GM23338 (cell line): ENCODE measurements at regions not wholly inside any gene's neighbourhood (a gene's known extent, or its start where the extent isn't known, plus 50 kb on each side); places are given as distances from the start of the nearest gene placed in this dataset.

Experiments used
- ATAC-seq: fragments of 200-7000 bp; cut with Tn5 transposase; 3 replicates; pipeline ENCODE4 v1.9.1; 2020
- DNase-seq: peaks from one replicate; pipeline ENCODE4 v3.0.0-alpha.2; 2015; ENCODE audit warnings: low spot score
- H2AFZ ChIP-seq: fragments of 200-600 bp; sonication (generic); 2 replicates; pipeline ENCODE4 v1.8.0; 2016; ENCODE audit warnings: antibody characterized with exemption, mild to moderate bottlenecking, moderate library complexity
- H3F3A ChIP-seq: fragments of 200-600 bp; sonication (generic); replicated peaks from 2 replicates; pipeline ENCODE4 v1.8.0; 2017; ENCODE audit warnings: antibody characterized with exemption, mixed run types, low read depth
- H3K27ac ChIP-seq: fragments of 200-600 bp; sonication (generic); 2 replicates; pipeline ENCODE4 v1.6.1; 2016; ENCODE audit warnings: low read depth
- H3K27me3 ChIP-seq: fragments of 200-600 bp; sonication (generic); 2 replicates; pipeline ENCODE4 v1.8.0; 2016; ENCODE audit warnings: mild to moderate bottlenecking, mixed run types, moderate library complexity; ENCODE audit not compliant: insufficient read depth
- H3K36me3 ChIP-seq: fragments of 200-600 bp; sonication (generic); 2 replicates; pipeline ENCODE4 v1.8.0; 2016; ENCODE audit warnings: mild to moderate bottlenecking; ENCODE audit not compliant: insufficient read depth
- H3K4me1 ChIP-seq: fragments of 200-600 bp; sonication (generic); 2 replicates; pipeline ENCODE4 v1.8.0; 2016; ENCODE audit warnings: mild to moderate bottlenecking, moderate library complexity; ENCODE audit not compliant: insufficient read depth
- H3K4me2 ChIP-seq: fragments of 200-600 bp; sonication (generic); 2 replicates; pipeline ENCODE4 v1.7.1; 2017; ENCODE audit warnings: mixed run types
- H3K4me3 ChIP-seq: fragments of 200-600 bp; sonication (generic); 2 replicates; pipeline ENCODE4 v1.6.1; 2016; ENCODE audit warnings: mixed run types
- H3K79me2 ChIP-seq: fragments of 200-600 bp; sonication (generic); replicated peaks from 2 replicates; pipeline ENCODE4 v1.8.0; 2017; ENCODE audit warnings: mild to moderate bottlenecking; ENCODE audit not compliant: insufficient read depth
- H3K9me2 ChIP-seq: fragments of 200-600 bp; sonication (generic); 2 replicates; pipeline ENCODE4 v1.8.0; 2017; ENCODE audit not compliant: insufficient read depth
- H4K20me1 ChIP-seq: fragments of 200-600 bp; sonication (generic); replicated peaks from 2 replicates; pipeline ENCODE4 v1.8.0; 2017; ENCODE audit warnings: mild to moderate bottlenecking; ENCODE audit not compliant: insufficient read depth
- H3K27ac Mint-ChIP-seq: 2 replicates; pipeline ENCODE4 v1.8.0; 2020; ENCODE audit warnings: inconsistent platforms, mild to moderate bottlenecking, moderate library complexity, mixed read lengths
- H3K27me3 Mint-ChIP-seq: 3 replicates; pipeline ENCODE4 v1.8.0; 2022; ENCODE audit warnings: low read depth, mild to moderate bottlenecking, moderate library complexity, mixed read lengths, inconsistent platforms; ENCODE audit not compliant: insufficient read depth, poor library complexity
- H3K36me3 Mint-ChIP-seq: 3 replicates; pipeline ENCODE4 v1.8.0; 2021; ENCODE audit warnings: low read depth, mild to moderate bottlenecking, inconsistent platforms, moderate library complexity, mixed read lengths
- H3K4me1 Mint-ChIP-seq: 3 replicates; pipeline ENCODE4 v1.8.0; 2020; ENCODE audit warnings: mild to moderate bottlenecking, inconsistent platforms, mixed read lengths
- H3K4me3 Mint-ChIP-seq: 3 replicates; pipeline ENCODE4 v1.8.0; 2021; ENCODE audit warnings: moderate library complexity, mild to moderate bottlenecking, inconsistent platforms, mixed read lengths
- H3K9me3 Mint-ChIP-seq: 3 replicates; pipeline ENCODE4 v1.8.0; 2020; ENCODE audit warnings: moderate library complexity, mild to moderate bottlenecking, inconsistent platforms, mixed read lengths
- CREB1 ChIP-seq: fragments of 250-450 bp; sonication (Bioruptor Pico); IDR thresholded peaks from 2 replicates; pipeline ENCODE4 v1.5.0; 2020; ENCODE audit warnings: low read depth, mild to moderate bottlenecking, moderate library complexity
- CTCF ChIP-seq, 2 experiments: fragments of 200-600 bp in 1 of 2; sonication (generic) in 1 of 2; conservative IDR thresholded peaks; 2 replicates each; pipeline versions ENCODE4 v1.5.1 to v1.6.1; 2016 to 2017; ENCODE audit warnings: antibody characterized with exemption in 2 of 2, low read depth in 2 of 2, mild to moderate bottlenecking in 2 of 2, moderate library complexity in 1 of 2
- ETS1 ChIP-seq: IDR thresholded peaks from 2 replicates; pipeline ENCODE4 v1.6.1; 2016; ENCODE audit warnings: antibody characterized with exemption
- EZH2 ChIP-seq: fragments of 200-600 bp; sonication (generic); IDR thresholded peaks from one replicate; pipeline ENCODE4 v1.8.0; 2017; ENCODE audit warnings: antibody characterized with exemption, mild to moderate bottlenecking, low read depth; ENCODE audit not compliant: unreplicated experiment
- EZH2phosphoT487 ChIP-seq: fragments of 200-600 bp; sonication (generic); IDR thresholded peaks from one replicate; pipeline ENCODE4 v1.8.1; 2018; ENCODE audit warnings: antibody characterized with exemption; ENCODE audit not compliant: unreplicated experiment
- JUNB ChIP-seq: IDR thresholded peaks from one replicate; pipeline ENCODE4 v1.6.1; 2016; ENCODE audit warnings: antibody characterized with exemption; ENCODE audit not compliant: unreplicated experiment
- NANOG ChIP-seq: IDR thresholded peaks from 2 replicates; pipeline ENCODE4 v1.6.1; 2016; ENCODE audit warnings: antibody characterized with exemption, borderline replicate concordance
- POLR2AphosphoS5 ChIP-seq: IDR thresholded peaks from 2 replicates; pipeline ENCODE4 v1.6.1; 2016; ENCODE audit warnings: antibody characterized with exemption, low read depth
- REST ChIP-seq: IDR thresholded peaks from one replicate; pipeline ENCODE4 v1.6.1; 2018; ENCODE audit warnings: antibody characterized with exemption; ENCODE audit not compliant: unreplicated experiment
- STAT1 ChIP-seq: IDR thresholded peaks from one replicate; pipeline ENCODE4 v1.6.1; 2016; ENCODE audit warnings: antibody characterized with exemption; ENCODE audit not compliant: unreplicated experiment
- ZNF114 ChIP-seq: fragments of 250-450 bp; sonication (Bioruptor Pico); IDR thresholded peaks from 2 replicates; pipeline ENCODE4 v1.5.0; 2020; ENCODE audit warnings: mild to moderate bottlenecking, moderate library complexity
- ZNF331 ChIP-seq: fragments of 250-450 bp; sonication (Bioruptor Pico); IDR thresholded peaks from 2 replicates; pipeline ENCODE4 v1.5.0; 2020; ENCODE audit warnings: low read depth, mild to moderate bottlenecking, moderate library complexity
- ZNF462 ChIP-seq: fragments of 250-450 bp; sonication (Bioruptor Pico); IDR thresholded peaks from 2 replicates; pipeline ENCODE4 v1.5.0; 2020; ENCODE audit warnings: mild to moderate bottlenecking, moderate library complexity

GRCh38 chr9:101880846-101881245 is 142.4 kb upstream of the GRIN3A start:
- H3K79me2 ChIP-seq, result no peaks in the 10 kb centered on the region
- H3K27ac Mint-ChIP-seq, result no peak overlapping the region
- no peaks in the 10 kb centered on the region for H3K27me3 ChIP-seq
- H2AFZ ChIP-seq, result no peak overlapping the region
- TF ChIP-seq STAT1, result no peak
- TF ChIP-seq ETS1, result no peak
- TF ChIP-seq ZNF114 (CRISPR knock-in tag), result no peak
- TF ChIP-seq NANOG, result no peak
- TF ChIP-seq JUNB, result no peak
- TF ChIP-seq ZNF462 (CRISPR knock-in tag), result no peak
- TF ChIP-seq POLR2AphosphoS5, result no peak
- TF ChIP-seq EZH2, result no peak
- no peak for TF ChIP-seq EZH2phosphoT487
- no peak for TF ChIP-seq CREB1 (CRISPR knock-in tag)
- TF ChIP-seq ZNF331, result no peak
- TF ChIP-seq REST, result no peak
- no peak for TF ChIP-seq CTCF (conservative IDR thresholded peaks at IDR 0.05; ENCODE audit: low read depth in 2 of 2)
- no peaks in the 10 kb centered on the region for H3K9me2 ChIP-seq
- ATAC-seq (no peak), DNase-seq (no peak)
- H3K4me3 Mint-ChIP-seq, result no peak overlapping the region
- no peak overlapping the region for H3K4me2 ChIP-seq
- H3K36me3 ChIP-seq, result peaks cover 8% of the 10 kb centered on the region; the same call in 1 of the 2 replicates
- no peaks in the 10 kb centered on the region for H3K36me3 Mint-ChIP-seq
- H3K4me3 ChIP-seq, result no peak overlapping the region
- H3K27ac ChIP-seq, result no peak overlapping the region
- H3K4me1 Mint-ChIP-seq, result no peaks in the 10 kb centered on the region
- no peaks in the 10 kb centered on the region for H3F3A ChIP-seq
- no peaks in the 10 kb centered on the region for H3K4me1 ChIP-seq
- peaks cover 60% of the 10 kb centered on the region for H3K9me3 Mint-ChIP-seq
- H3K27me3 Mint-ChIP-seq, result no peaks in the 10 kb centered on the region
- no peaks in the 10 kb centered on the region for H4K20me1 ChIP-seq
